ENCODE measurements at regions not wholly inside any gene's neighbourhood (a gene's known extent, or its start where the extent isn't known, plus 50 kb on each side); places are given as distances from the start of the nearest gene placed in this dataset.

- Histone ChIP-seq H3K4me2 (ENCODE audit: low read length) (no peak overlapping the region), H4K20me1 (ENCODE audit: insufficient read depth) (no peaks in the 10 kb centered on the region), H3K79me2 (replicated peaks; ENCODE audit: insufficient read depth, low read length) (no peaks in the 10 kb centered on the region), H3K36me3 (ENCODE audit: insufficient read depth, low read length) (no peaks in the 10 kb centered on the region), H3K27me3 (ENCODE audit: insufficient read depth, low read depth, low read length) (no peaks in the 10 kb centered on the region), H3K9me2 (ENCODE audit: insufficient read depth, low read length) (no peaks in the 10 kb centered on the region), H3K4me3 (ENCODE audit: low read length) (no peak overlapping the region), H3K27ac (ENCODE audit: low read length) (no peak overlapping the region), H2AFZ (ENCODE audit: low read depth, low read length) (no peak overlapping the region), H3K9me3 (ENCODE audit: low read length) (no peaks in the 10 kb centered on the region), H3F3A (ENCODE audit: insufficient read depth, low read length, poor library complexity, severe bottlenecking) (no peaks in the 10 kb centered on the region), H3K9ac (ENCODE audit: low read length) (no peak overlapping the region)
- TF ChIP-seq SMC3 (conservative IDR thresholded peaks at IDR 0.05; ENCODE audit: poor library complexity) (no peak), REST (IDR thresholded peaks at IDR 0.05; ENCODE audit: borderline replicate concordance) (no peak), MXI1 (conservative IDR thresholded peaks at IDR 0.05; ENCODE audit: poor library complexity, severe bottlenecking) (no peak), POLR2AphosphoS5 (IDR thresholded peaks at IDR 0.05) (no peak), TAF1 (IDR thresholded peaks at IDR 0.05; ENCODE audit: low read depth) (no peak), EP300 (conservative IDR thresholded peaks at IDR 0.05; ENCODE audit: poor library complexity, severe bottlenecking) (no peak), CTCF (IDR thresholded peaks at IDR 0.05; ENCODE audit: poor library complexity, severe bottlenecking) (no peak), EZH2 (IDR thresholded peaks at IDR 0.05; ENCODE audit: borderline replicate concordance, insufficient read depth, low read length, poor library complexity, severe bottlenecking) (no peak), RAD21 (conservative IDR thresholded peaks at IDR 0.05) (no peak)
Observed at GRCh38 chr4:38311495-38312126, 351.4 kb downstream of the PTTG2 start.

GRCh38 chr4:38313175-38313574 lies 350.8 kb upstream of the KLF3 start:
- no peaks in the 10 kb centered on the region for H3K36me3 ChIP-seq (ENCODE audit: insufficient read depth, low read length)
- no peak overlapping the region for H3K4me3 ChIP-seq (ENCODE audit: low read length)
- no peaks in the 10 kb centered on the region for H3K9me2 ChIP-seq (ENCODE audit: insufficient read depth, low read length)
- no peak for TF ChIP-seq RAD21 (conservative IDR thresholded peaks at IDR 0.05)
- no peak for TF ChIP-seq POLR2AphosphoS5 (IDR thresholded peaks at IDR 0.05)
- no peak for TF ChIP-seq REST (IDR thresholded peaks at IDR 0.05; ENCODE audit: borderline replicate concordance)
- TF ChIP-seq SMC3 (conservative IDR thresholded peaks at IDR 0.05; ENCODE audit: poor library complexity), result no peak
- no peak for TF ChIP-seq EP300 (conservative IDR thresholded peaks at IDR 0.05; ENCODE audit: poor library complexity, severe bottlenecking)
- no peak overlapping the region for H3K9ac ChIP-seq (ENCODE audit: low read length)
- H3K27me3 ChIP-seq (ENCODE audit: insufficient read depth, low read depth, low read length), result no peaks in the 10 kb centered on the region
- H4K20me1 ChIP-seq (ENCODE audit: insufficient read depth), result no peaks in the 10 kb centered on the region
- H3K9me3 ChIP-seq (ENCODE audit: low read length), result no peaks in the 10 kb centered on the region
- no peaks in the 10 kb centered on the region for H3F3A ChIP-seq (ENCODE audit: insufficient read depth, low read length, poor library complexity, severe bottlenecking)
- no peaks in the 10 kb centered on the region for H3K79me2 ChIP-seq (replicated peaks; ENCODE audit: insufficient read depth, low read length)
- no peak overlapping the region for H2AFZ ChIP-seq (ENCODE audit: low read depth, low read length)
- no peak overlapping the region for H3K4me2 ChIP-seq (ENCODE audit: low read length)
- peak overlapping the region; percentile 28 for H3K27ac ChIP-seq (ENCODE audit: low read length)
